NB4 (cell line): ENCODE measurements at regions not wholly inside any gene's neighbourhood (a gene's known extent, or its start where the extent isn't known, plus 50 kb on each side); places are given as distances from the start of the nearest gene placed in this dataset.

Experiments used
- DNase-seq: peaks from one replicate; pipeline ENCODE4 v3.0.0; 2010; ENCODE audit warnings: low read depth
- H3K4me3 ChIP-seq: one replicate; pipeline ENCODE4 v1.5.1; 2011; ENCODE audit warnings: mild to moderate bottlenecking, low read depth, low read length, moderate library complexity
- CTCF ChIP-seq: IDR thresholded peaks from one replicate; pipeline ENCODE4 v1.5.1; 2012; ENCODE audit warnings: low read depth, low read length
- MAX ChIP-seq: IDR thresholded peaks from 2 replicates; pipeline ENCODE4 v1.6.1; 2011; ENCODE audit warnings: low read depth, low read length
- MYC ChIP-seq: IDR thresholded peaks from 2 replicates; pipeline ENCODE4 v1.6.1; 2011; ENCODE audit warnings: low read depth, low read length
- POLR2A ChIP-seq: IDR thresholded peaks from 2 replicates; pipeline ENCODE4 v1.6.1; 2011; ENCODE audit warnings: mild to moderate bottlenecking; ENCODE audit not compliant: insufficient read length; ENCODE audit errors: extremely low read depth

GRCh38 chr2:3102922-3103569 lies 274.6 kb downstream of the EIPR1 start:
- no peak for DNase-seq
- no peak overlapping the region for H3K4me3 ChIP-seq
- no peak for TF ChIP-seq MAX
- TF ChIP-seq MYC: no peak
- TF ChIP-seq CTCF: no peak
- no peak for TF ChIP-seq POLR2A

- TF ChIP-seq MYC (no peak), CTCF (no peak), POLR2A (no peak), MAX (no peak)
- no peak overlapping the region for H3K4me3 ChIP-seq
- no peak for DNase-seq
Observed at GRCh38 chr2:3102081-3102921, 275.3 kb downstream of the EIPR1 start.

GRCh38 chr2:3101016-3101942 lies 276.3 kb downstream of the EIPR1 start:
- H3K4me3 ChIP-seq: no peak overlapping the region
- TF ChIP-seq CTCF: no peak
- DNase-seq: no peak

GRCh38 chr2:3100386-3100785 lies 277.2 kb downstream of the EIPR1 start:
- peak; percentile 54 for DNase-seq
- no peak overlapping the region for H3K4me3 ChIP-seq
- TF ChIP-seq MYC (no peak), POLR2A (no peak), MAX (no peak), CTCF (no peak)

GRCh38 chr2:3099860-3100234 lies 277.8 kb downstream of the EIPR1 start:
- DNase-seq: peak; percentile 35
- no peak for TF ChIP-seq MAX
- TF ChIP-seq MYC: no peak
- TF ChIP-seq CTCF: no peak
- no peak for TF ChIP-seq POLR2A
- no peak overlapping the region for H3K4me3 ChIP-seq
